Tibial artery (tissue), 4 donors: ENCODE measurements at regions not wholly inside any gene's neighbourhood (a gene's known extent, or its start where the extent isn't known, plus 50 kb on each side); places are given as distances from the start of the nearest gene placed in this dataset.
"Not testable (repeated sequence)": the region's sequence is repeated elsewhere in the genome, so short reads cannot be mapped to it uniquely, and the experiment has no call there.

Source experiments
- DNase-seq, 2 donors: peaks; one replicate each; pipeline ENCODE4 v3.0.0-alpha.2; 2019
- H3K27ac ChIP-seq, 2 donors: fragments of 200-600 bp; sonication (generic) in 1 of 2; 1 replicate in 1 of 2; 2 replicates in 1 of 2; pipeline ENCODE4 v1.5.1; 2018 to 2019; ENCODE audit warnings: mild to moderate bottlenecking in 1 of 2
- H3K27me3 ChIP-seq, 2 donors: fragments of 200-600 bp; sonication (generic) in 1 of 2; one replicate each; pipeline versions ENCODE4 v1.5.1 to v1.6.0; 2016 to 2019
- H3K36me3 ChIP-seq, 3 donors: fragments of 200-600 bp; sonication (generic) in 2 of 3; one replicate each; pipeline ENCODE4 v1.5.1; 2016 to 2019; ENCODE audit warnings: mild to moderate bottlenecking in 2 of 3
- H3K4me1 ChIP-seq, 4 donors: fragments of 200-600 bp; sonication (generic) in 2 of 4; 1 replicate in 3 of 4; 2 replicates in 1 of 4; pipeline ENCODE4 v1.5.1; 2016 to 2019
- H3K4me3 ChIP-seq, 2 donors: fragments of 200-600 bp; sonication (generic) in 1 of 2; 1 replicate in 1 of 2; 2 replicates in 1 of 2; pipeline ENCODE4 v1.5.1; 2018 to 2019; ENCODE audit warnings: mild to moderate bottlenecking in 2 of 2
- H3K9me3 ChIP-seq, 3 donors: fragments of 200-600 bp; sonication (generic) in 1 of 3; one replicate each; pipeline ENCODE4 v1.5.1; 2016 to 2019
- intact Hi-C: fragments of 100-400 bp; cut with DNase I; formaldehyde crosslinking; loops from one replicate; pipeline ENCODE4 v1.15.0; 2023; ENCODE audit warnings: low total_unique reads
- TF ChIP-seq, protein P1 (sequence below), 2 experiments: fragments of 200-600 bp in 1 of 2; fragments of 450-650 bp in 1 of 2; IDR thresholded peaks; one replicate each; pipeline ENCODE4 v1.5.1; 2017 to 2019; ENCODE audit warnings: antibody characterized with exemption in 2 of 2, mild to moderate bottlenecking in 1 of 2, moderate library complexity in 1 of 2

DNA sequence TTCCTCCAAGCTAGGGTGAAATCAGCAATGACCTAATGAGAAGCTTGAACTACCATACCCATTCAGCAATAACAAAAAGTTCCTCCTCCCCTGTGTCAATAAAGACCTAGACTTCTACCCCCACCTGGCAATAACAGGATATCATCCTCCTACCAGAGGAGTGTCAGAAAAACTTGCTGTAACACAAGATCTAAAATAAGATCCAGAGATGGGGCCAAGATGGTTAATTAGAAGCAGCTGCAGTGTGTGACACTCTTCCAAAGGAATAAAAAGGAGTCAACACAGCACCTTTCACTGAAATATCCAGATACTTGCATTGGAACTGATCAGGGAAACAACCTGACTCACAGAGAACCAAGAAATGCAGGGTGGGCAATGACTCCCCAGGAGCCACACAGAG lies 84.4 kb upstream of the ARHGAP42 start:
- DNase-seq = no peak
- intact Hi-C loops = no loop called here
- TF ChIP-seq, protein P1, sequence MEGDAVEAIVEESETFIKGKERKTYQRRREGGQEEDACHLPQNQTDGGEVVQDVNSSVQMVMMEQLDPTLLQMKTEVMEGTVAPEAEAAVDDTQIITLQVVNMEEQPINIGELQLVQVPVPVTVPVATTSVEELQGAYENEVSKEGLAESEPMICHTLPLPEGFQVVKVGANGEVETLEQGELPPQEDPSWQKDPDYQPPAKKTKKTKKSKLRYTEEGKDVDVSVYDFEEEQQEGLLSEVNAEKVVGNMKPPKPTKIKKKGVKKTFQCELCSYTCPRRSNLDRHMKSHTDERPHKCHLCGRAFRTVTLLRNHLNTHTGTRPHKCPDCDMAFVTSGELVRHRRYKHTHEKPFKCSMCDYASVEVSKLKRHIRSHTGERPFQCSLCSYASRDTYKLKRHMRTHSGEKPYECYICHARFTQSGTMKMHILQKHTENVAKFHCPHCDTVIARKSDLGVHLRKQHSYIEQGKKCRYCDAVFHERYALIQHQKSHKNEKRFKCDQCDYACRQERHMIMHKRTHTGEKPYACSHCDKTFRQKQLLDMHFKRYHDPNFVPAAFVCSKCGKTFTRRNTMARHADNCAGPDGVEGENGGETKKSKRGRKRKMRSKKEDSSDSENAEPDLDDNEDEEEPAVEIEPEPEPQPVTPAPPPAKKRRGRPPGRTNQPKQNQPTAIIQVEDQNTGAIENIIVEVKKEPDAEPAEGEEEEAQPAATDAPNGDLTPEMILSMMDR (IDR thresholded peaks at IDR 0.05) = no peak
- Histone ChIP-seq H3K27ac (no peak overlapping the region), H3K9me3 (no peaks in the 10 kb centered on the region), H3K36me3 (no peaks in the 10 kb centered on the region), H3K4me3 (no peak overlapping the region), H3K27me3 (no peaks in the 10 kb centered on the region), H3K4me1 (no peaks in the 10 kb centered on the region)

DNA sequence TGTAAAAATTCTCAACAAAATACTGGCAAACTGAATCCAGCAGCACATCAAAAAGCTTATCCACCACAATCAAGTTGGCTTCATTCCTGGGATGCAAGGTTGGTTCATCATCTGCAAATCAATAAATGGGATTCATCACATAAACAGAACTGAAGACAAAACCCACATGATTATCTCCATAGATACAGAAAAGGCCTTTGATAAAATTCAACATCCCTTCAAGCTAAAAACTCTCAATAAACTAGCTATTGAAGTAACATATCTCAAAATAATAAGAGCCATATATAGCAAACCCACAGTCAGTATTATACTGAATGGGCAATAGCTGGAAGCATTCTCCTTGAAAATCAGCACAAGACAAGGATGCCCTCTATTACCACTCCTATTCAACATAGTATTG lies 79.3 kb upstream of the ARHGAP42 start:
- H3K27me3 ChIP-seq, H3K27ac ChIP-seq, H3K4me3 ChIP-seq, intact Hi-C loops, H3K9me3 ChIP-seq, H3K36me3 ChIP-seq, DNase-seq, H3K4me1 ChIP-seq: not testable (repeated sequence)

DNA sequence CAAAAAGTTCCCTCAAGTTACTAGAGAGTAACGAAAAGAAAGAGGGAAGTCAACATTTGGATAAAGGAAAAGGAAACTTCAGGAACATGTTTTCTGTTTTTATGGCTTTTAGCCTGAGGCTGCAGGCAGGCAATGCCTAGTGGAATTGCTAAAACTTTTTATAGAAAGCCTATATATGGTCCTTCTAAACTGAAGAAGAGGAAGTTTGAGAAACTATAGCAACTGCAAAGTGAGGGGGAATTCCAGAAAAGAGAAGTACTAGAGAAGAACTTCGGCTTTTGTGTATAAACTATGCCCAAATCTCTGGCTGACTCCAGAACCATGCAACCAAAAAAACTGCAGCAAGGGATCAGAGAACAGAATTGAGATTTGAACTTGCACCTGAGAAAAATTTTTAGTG lies 74.3 kb upstream of the ARHGAP42 start:
- H3K9me3 ChIP-seq = no peaks in the 10 kb centered on the region
- H3K27ac ChIP-seq = no peak overlapping the region
- TF ChIP-seq, protein P1 (IDR thresholded peaks at IDR 0.05) = no peak
- H3K36me3 ChIP-seq = no peaks in the 10 kb centered on the region
- intact Hi-C loops = no loop called here
- H3K27me3 ChIP-seq = no peaks in the 10 kb centered on the region
- H3K4me3 ChIP-seq = no peak overlapping the region
- no peaks in the 10 kb centered on the region for H3K4me1 ChIP-seq
- no peak for DNase-seq

DNA sequence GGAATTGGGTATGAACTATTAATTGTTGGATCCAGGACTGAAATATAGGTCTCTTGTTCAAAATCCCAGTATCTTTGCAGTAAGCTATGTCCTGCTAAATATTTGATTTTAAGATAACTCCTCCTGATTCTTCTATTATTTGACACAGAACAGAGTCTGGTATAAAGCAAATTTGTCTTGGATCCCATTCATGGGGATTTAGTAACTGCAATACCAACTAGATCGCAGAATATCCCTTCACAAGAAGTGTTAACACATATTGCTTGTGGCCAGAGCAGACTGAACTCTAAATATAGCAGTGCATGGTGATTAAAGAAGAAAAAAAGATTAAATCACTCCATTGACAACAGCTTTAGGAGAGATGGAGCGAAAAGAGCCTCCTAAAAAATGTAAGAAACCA lies 68.2 kb upstream of the ARHGAP42 start:
- no peaks in the 10 kb centered on the region for H3K27me3 ChIP-seq
- peaks cover 3 to 22% (median 11%) of the 10 kb centered on the region in 3 donors for H3K9me3 ChIP-seq
- no peak for DNase-seq
- H3K4me3 ChIP-seq = no peak overlapping the region
- TF ChIP-seq, protein P1 (IDR thresholded peaks at IDR 0.05) = no peak
- H3K27ac ChIP-seq = no peak overlapping the region
- H3K4me1 ChIP-seq = no peaks in the 10 kb centered on the region
- intact Hi-C loops = no loop called here
- H3K36me3 ChIP-seq = no peaks in the 10 kb centered on the region

DNA sequence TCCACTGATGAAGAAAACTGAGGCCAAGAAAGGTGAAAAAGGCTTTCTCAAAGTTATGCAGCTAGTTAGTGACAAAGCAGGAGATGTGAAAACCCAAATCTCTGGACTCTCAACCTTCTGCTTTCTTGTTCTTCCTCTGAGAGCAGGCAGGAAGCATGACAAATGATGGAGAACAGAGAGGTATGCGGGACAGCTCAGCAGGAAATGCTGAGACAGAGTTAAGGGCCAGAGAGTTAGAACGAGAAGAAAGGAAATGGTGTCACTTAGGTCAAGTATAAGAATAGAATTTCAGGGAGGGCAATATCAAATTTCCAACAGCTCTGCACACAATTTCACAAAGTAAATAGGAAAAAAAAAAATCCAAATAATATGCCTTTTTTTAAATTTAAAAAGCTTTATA lies 67.6 kb upstream of the ARHGAP42 start:
- peaks cover 3 to 22% (median 11%) of the 10 kb centered on the region in 3 donors for H3K9me3 ChIP-seq
- intact Hi-C loops = no loop called here
- no peak for DNase-seq

DNA sequence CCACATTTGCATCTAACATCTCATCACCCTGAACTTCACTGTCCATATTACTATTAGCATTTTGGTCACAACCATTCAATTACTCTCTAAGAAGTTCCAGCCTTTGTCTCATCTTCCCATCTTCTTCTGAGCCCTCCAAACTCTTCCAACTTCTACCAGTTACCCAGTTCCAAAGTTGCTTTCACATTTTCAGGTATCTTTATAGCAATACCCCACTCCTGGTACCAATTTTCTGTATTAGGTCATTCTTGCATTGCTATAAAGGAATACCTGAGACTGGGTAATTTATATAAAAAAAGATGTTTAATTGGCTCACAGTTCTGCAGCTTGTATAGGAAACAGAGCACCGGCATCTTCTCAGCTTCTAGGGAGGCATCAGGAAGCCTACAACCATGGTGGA lies 64.7 kb upstream of the ARHGAP42 start:
- TF ChIP-seq, protein P1 (IDR thresholded peaks at IDR 0.05) = no peak

More for the DNA sequence above, 67.6 kb upstream of the ARHGAP42 start:
- H3K4me3 ChIP-seq = no peak overlapping the region
- TF ChIP-seq, protein P1 (IDR thresholded peaks at IDR 0.05) = no peak
- no peaks in the 10 kb centered on the region for H3K27me3 ChIP-seq
- no peak overlapping the region for H3K27ac ChIP-seq
- H3K4me1 ChIP-seq = no peaks in the 10 kb centered on the region
- no peaks in the 10 kb centered on the region for H3K36me3 ChIP-seq

More for the DNA sequence above, 64.7 kb upstream of the ARHGAP42 start:
- Histone ChIP-seq H3K36me3 (no peaks in the 10 kb centered on the region), H3K27me3 (no peaks in the 10 kb centered on the region), H3K4me1 (no peaks in the 10 kb centered on the region), H3K27ac (no peak overlapping the region), H3K4me3 (no peak overlapping the region), H3K9me3 (peaks cover 3 to 22% (median 11%) of the 10 kb centered on the region in 3 donors)
- intact Hi-C loops = no loop called here
- no peak for DNase-seq
